ENCODE measurements at regions not wholly inside any gene's neighbourhood (a gene's known extent, or its start where the extent isn't known, plus 50 kb on each side); places are given as distances from the start of the nearest gene placed in this dataset.

DNA sequence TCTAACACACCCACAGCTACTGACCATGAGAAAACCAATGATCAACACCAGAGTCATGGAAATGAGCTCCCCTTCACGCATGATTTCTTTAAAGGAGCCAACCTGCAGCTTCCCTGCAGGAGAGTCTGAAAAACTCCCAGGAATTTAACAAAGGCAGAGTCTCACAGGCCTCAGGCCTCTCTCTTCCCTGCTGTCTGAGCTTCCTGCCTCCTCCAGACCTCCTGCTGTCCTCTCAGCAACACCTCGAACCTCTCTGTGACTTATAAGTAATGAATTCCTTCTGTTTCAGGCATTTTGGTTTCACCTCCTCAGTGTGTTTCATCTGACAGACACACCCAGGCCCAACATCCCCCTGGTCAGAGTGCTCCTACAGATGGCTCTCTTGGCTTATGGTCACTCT, 1044.4 kb downstream of the UQCRFS1 start:
- peak overlapping the region; percentile 5 for H3K27ac ChIP-seq (ENCODE audit: low read length)

DNA sequence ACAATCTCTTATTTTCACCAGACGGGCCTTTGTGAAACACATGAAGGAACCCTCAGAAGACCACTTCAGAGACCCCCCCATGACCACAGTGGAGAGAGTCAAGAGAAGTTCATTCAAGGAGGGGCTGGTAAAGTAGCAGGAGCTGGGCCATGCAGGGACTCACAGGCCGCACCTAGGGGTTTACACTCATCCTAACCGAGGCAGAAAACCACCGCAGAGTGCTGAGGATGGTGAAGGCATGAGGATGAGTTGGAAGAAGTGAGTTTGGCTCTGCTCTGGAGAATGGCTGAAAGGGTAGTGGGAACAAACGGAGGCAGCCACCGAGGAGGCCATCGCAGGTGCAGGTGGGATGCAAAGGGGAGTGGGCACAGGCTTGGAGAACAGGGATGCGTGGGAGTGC, 1046.9 kb downstream of the UQCRFS1 start:
- Histone ChIP-seq H3K9ac (ENCODE audit: low read depth, low read length) (no peak overlapping the region), H3K27ac (ENCODE audit: low read length) (no peak overlapping the region), H3K4me1 (ENCODE audit: insufficient read depth, low read length) (peaks cover 37% of the 10 kb centered on the region), H3K36me3 (ENCODE audit: insufficient read depth, low read depth, low read length) (no peaks in the 10 kb centered on the region), H3K9me3 (ENCODE audit: insufficient read depth, low read depth, low read length) (no peaks in the 10 kb centered on the region), H3K4me3 (ENCODE audit: low read length) (no peak overlapping the region), H3K27me3 (ENCODE audit: insufficient read depth, low read length) (no peaks in the 10 kb centered on the region)

More for the DNA sequence above, 1044.4 kb downstream of the UQCRFS1 start:
- no peaks in the 10 kb centered on the region for H3K27me3 ChIP-seq (ENCODE audit: insufficient read depth, low read length)
- peaks cover 33% of the 10 kb centered on the region for H3K4me1 ChIP-seq (ENCODE audit: insufficient read depth, low read length)
- H3K36me3 ChIP-seq (ENCODE audit: insufficient read depth, low read depth, low read length): no peaks in the 10 kb centered on the region
- H3K9ac ChIP-seq (ENCODE audit: low read depth, low read length): peak overlapping the region; percentile 37; the same call in 1 of the 2 replicates
- peak overlapping the region; percentile 6 for H3K4me3 ChIP-seq (ENCODE audit: low read length)
- H3K9me3 ChIP-seq (ENCODE audit: insufficient read depth, low read depth, low read length): no peaks in the 10 kb centered on the region

DNA sequence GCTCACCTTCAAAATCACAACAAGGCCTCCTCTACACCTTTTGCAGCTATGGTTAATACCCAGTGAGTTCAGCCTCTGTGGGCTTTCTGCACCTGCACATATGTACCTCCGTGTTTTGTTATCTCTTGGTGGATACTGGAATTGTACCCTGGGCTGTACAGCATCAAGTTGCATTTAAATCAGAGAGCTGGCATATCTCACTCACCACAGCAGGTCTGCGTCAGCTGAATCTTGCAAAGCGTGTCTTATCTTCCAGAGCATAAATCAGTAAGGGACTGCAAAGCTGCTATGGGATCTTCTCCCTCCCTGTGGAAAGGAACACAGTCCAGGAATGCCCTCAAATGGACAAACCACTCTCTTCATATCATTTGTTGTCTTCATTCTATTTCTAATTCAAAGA, 1048.7 kb downstream of the UQCRFS1 start:
- H3K27ac ChIP-seq (ENCODE audit: low read length): no peak overlapping the region
- H3K9ac ChIP-seq (ENCODE audit: low read depth, low read length): no peak overlapping the region
- no peaks in the 10 kb centered on the region for H3K9me3 ChIP-seq (ENCODE audit: insufficient read depth, low read depth, low read length)
- no peaks in the 10 kb centered on the region for H3K36me3 ChIP-seq (ENCODE audit: insufficient read depth, low read depth, low read length)
- no peak overlapping the region for H3K4me3 ChIP-seq (ENCODE audit: low read length)
- no peaks in the 10 kb centered on the region for H3K27me3 ChIP-seq (ENCODE audit: insufficient read depth, low read length)
- peaks cover 20% of the 10 kb centered on the region for H3K4me1 ChIP-seq (ENCODE audit: insufficient read depth, low read length)

DNA sequence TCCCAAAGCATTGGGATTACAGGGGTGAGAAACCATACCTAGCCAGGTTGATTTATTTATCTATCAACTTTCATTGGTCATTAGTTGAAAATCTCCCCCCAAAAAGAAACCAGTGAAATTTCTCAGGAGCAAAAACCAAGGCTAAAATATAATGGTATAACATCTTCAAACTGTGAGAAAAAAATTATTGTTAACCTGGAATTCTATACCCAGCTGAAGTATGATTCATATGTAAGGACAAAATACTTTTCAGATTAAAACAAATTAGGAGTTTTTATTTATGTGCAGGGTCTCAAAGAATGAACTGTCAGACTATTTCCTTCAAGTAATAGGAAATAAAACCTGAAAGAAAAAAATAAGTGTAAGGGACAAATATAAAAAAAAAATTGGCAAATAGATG, 1053.9 kb downstream of the UQCRFS1 start:
- H3K4me1 ChIP-seq (ENCODE audit: insufficient read depth, low read length): peaks cover 3% of the 10 kb centered on the region; the same call in 1 of the 2 replicates
- H3K9me3 ChIP-seq (ENCODE audit: insufficient read depth, low read depth, low read length): no peaks in the 10 kb centered on the region
- no peak overlapping the region for H3K9ac ChIP-seq (ENCODE audit: low read depth, low read length)
- H3K4me3 ChIP-seq (ENCODE audit: low read length): no peak overlapping the region
- H3K27me3 ChIP-seq (ENCODE audit: insufficient read depth, low read length): no peaks in the 10 kb centered on the region
- H3K36me3 ChIP-seq (ENCODE audit: insufficient read depth, low read depth, low read length): no peaks in the 10 kb centered on the region
- no peak overlapping the region for H3K27ac ChIP-seq (ENCODE audit: low read length)

DNA sequence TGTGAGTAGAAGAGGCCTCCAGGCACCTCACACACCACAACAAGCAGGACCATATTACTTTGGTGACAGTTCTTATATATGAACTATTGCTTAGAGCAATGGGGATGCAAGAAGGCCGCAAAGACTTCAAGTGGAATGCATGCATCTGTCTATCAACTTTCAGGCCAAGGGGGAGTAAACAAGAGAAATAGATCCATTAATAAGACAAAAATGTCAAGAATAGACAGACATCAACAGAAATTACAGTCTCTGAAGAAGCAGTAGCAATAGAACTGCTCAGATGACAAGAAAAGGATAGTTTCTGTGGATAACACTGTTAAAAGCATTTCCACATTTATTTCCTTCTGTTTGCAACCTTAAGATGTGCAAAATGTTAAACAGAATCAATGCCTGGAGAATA, 1057.7 kb downstream of the UQCRFS1 start:
- Histone ChIP-seq H3K4me1 (ENCODE audit: insufficient read depth, low read length) (no peaks in the 10 kb centered on the region), H3K27me3 (ENCODE audit: insufficient read depth, low read length) (no peaks in the 10 kb centered on the region), H3K9ac (ENCODE audit: low read depth, low read length) (no peak overlapping the region), H3K9me3 (ENCODE audit: insufficient read depth, low read depth, low read length) (no peaks in the 10 kb centered on the region), H3K4me3 (ENCODE audit: low read length) (no peak overlapping the region), H3K27ac (ENCODE audit: low read length) (no peak overlapping the region), H3K36me3 (ENCODE audit: insufficient read depth, low read depth, low read length) (no peaks in the 10 kb centered on the region)

DNA sequence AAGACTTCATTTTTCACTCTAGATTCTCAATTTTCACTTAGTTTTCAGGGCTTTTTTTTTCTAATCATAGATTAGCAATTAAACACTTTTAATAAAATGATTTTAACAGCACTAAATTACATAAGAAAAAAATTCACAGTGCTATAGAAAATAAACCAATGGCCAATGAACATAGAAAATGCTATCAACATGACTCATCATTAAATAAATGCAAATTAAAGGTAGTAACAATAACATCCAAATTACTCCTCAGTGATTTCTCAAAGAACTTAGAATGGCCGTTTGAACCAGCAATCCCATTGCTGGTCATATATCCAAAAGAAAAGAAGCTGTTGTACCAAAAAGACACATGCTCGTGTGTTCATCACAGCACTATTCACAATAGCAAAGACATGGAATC, 1058.9 kb downstream of the UQCRFS1 start:
- Histone ChIP-seq H3K9ac (ENCODE audit: low read depth, low read length) (no peak overlapping the region), H3K9me3 (ENCODE audit: insufficient read depth, low read depth, low read length) (no peaks in the 10 kb centered on the region), H3K27ac (ENCODE audit: low read length) (no peak overlapping the region), H3K4me1 (ENCODE audit: insufficient read depth, low read length) (no peaks in the 10 kb centered on the region), H3K27me3 (ENCODE audit: insufficient read depth, low read length) (no peaks in the 10 kb centered on the region), H3K36me3 (ENCODE audit: insufficient read depth, low read depth, low read length) (no peaks in the 10 kb centered on the region), H3K4me3 (ENCODE audit: low read length) (no peak overlapping the region)

DNA sequence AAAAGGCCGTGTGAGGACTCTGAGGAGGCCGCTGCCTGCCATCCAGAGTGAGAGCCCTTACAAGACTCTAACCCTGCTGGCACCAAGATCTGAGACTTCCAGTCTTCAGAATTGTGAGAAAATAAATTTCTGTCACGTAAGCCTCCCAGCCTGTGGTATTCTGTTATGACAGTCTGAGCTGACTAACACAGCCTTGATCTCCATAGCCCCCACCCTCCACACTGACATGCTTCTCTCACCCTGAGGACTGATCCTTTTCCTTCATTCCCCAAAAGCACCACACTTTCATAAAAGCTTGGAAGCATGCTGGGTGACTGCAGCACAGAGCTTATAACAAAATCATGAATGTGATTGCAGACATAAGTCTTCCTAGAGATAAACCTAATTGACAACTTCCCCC, 1059.8 kb downstream of the UQCRFS1 start:
- Histone ChIP-seq H3K9me3 (ENCODE audit: insufficient read depth, low read depth, low read length) (no peaks in the 10 kb centered on the region), H3K9ac (ENCODE audit: low read depth, low read length) (no peak overlapping the region), H3K36me3 (ENCODE audit: insufficient read depth, low read depth, low read length) (no peaks in the 10 kb centered on the region), H3K4me3 (ENCODE audit: low read length) (no peak overlapping the region), H3K27ac (ENCODE audit: low read length) (no peak overlapping the region), H3K27me3 (ENCODE audit: insufficient read depth, low read length) (no peaks in the 10 kb centered on the region), H3K4me1 (ENCODE audit: insufficient read depth, low read length) (no peaks in the 10 kb centered on the region)

DNA sequence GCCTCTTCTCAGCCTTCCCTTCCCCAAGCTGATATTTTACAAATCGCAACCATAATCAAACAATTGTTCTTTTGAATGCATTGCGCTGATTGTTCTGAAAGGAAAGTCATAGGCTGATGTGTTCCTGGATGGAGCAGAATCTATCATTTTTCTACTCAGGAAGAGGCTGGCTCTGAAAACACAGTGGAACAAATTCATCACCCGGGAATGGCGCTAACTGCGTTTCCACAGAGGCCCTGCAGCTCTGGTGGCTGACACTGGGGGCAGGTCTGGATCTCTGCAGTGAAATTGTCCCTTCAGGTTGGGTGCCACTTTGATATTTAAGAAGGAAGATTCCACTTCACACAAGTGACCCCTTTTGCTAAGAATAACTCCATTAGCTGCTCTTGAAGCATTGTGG, 1060.8 kb downstream of the UQCRFS1 start:
- H3K36me3 ChIP-seq (ENCODE audit: insufficient read depth, low read depth, low read length): no peaks in the 10 kb centered on the region
- no peaks in the 10 kb centered on the region for H3K9me3 ChIP-seq (ENCODE audit: insufficient read depth, low read depth, low read length)

DNA sequence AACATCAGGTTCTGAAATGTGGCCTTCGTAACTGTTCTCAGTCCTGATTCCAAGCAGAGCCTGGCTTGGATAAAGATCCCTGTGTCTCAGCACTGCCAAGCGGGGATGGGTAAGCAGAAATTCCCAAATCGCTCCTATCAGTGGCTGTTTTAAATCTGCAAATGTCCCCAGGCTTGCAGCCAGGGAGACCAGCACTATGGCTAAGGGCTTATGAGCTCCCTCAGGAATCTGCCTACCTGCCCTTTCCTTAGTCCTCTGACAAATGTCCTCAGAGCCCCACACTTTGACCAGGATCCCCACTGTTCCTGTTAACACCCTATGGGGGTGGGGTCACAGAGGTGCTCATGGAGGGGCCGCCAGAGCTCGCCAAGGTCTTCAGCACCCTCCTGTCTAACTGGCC, 1062.8 kb downstream of the UQCRFS1 start:
- Histone ChIP-seq H3K4me3 (ENCODE audit: low read length) (no peak overlapping the region), H3K4me1 (ENCODE audit: insufficient read depth, low read length) (no peaks in the 10 kb centered on the region), H3K9ac (ENCODE audit: low read depth, low read length) (no peak overlapping the region), H3K27me3 (ENCODE audit: insufficient read depth, low read length) (no peaks in the 10 kb centered on the region), H3K27ac (ENCODE audit: low read length) (no peak overlapping the region), H3K9me3 (ENCODE audit: insufficient read depth, low read depth, low read length) (no peaks in the 10 kb centered on the region), H3K36me3 (ENCODE audit: insufficient read depth, low read depth, low read length) (no peaks in the 10 kb centered on the region)

More for the DNA sequence above, 1060.8 kb downstream of the UQCRFS1 start:
- Histone ChIP-seq H3K9ac (ENCODE audit: low read depth, low read length) (no peak overlapping the region), H3K27me3 (ENCODE audit: insufficient read depth, low read length) (no peaks in the 10 kb centered on the region), H3K4me1 (ENCODE audit: insufficient read depth, low read length) (no peaks in the 10 kb centered on the region), H3K4me3 (ENCODE audit: low read length) (no peak overlapping the region), H3K27ac (ENCODE audit: low read length) (no peak overlapping the region)

DNA sequence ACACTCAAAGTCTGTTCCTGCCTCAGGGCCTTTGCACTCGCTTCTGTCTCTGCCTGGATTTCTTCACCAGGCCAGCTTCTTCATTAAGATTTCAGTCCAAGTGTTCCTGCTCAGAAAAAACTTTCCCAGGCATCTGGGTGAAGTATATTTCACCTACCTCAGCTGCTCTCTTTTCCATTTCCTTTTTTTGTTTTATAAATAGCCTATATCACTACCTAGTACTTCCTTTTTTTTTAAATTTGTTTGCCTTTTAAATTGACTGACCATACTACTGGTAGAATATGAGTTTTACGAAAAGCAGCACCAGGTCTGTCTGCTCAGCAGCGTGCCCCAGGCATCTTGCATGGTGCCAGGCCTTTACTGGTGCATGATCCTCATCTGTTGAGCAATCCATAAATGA, 1064.4 kb downstream of the UQCRFS1 start:
- H3K4me1 ChIP-seq (ENCODE audit: insufficient read depth, low read length): no peaks in the 10 kb centered on the region
- H3K9ac ChIP-seq (ENCODE audit: low read depth, low read length): no peak overlapping the region
- no peaks in the 10 kb centered on the region for H3K9me3 ChIP-seq (ENCODE audit: insufficient read depth, low read depth, low read length)
- no peak overlapping the region for H3K27ac ChIP-seq (ENCODE audit: low read length)
- no peaks in the 10 kb centered on the region for H3K36me3 ChIP-seq (ENCODE audit: insufficient read depth, low read depth, low read length)
- no peak overlapping the region for H3K4me3 ChIP-seq (ENCODE audit: low read length)
- no peaks in the 10 kb centered on the region for H3K27me3 ChIP-seq (ENCODE audit: insufficient read depth, low read length)

DNA sequence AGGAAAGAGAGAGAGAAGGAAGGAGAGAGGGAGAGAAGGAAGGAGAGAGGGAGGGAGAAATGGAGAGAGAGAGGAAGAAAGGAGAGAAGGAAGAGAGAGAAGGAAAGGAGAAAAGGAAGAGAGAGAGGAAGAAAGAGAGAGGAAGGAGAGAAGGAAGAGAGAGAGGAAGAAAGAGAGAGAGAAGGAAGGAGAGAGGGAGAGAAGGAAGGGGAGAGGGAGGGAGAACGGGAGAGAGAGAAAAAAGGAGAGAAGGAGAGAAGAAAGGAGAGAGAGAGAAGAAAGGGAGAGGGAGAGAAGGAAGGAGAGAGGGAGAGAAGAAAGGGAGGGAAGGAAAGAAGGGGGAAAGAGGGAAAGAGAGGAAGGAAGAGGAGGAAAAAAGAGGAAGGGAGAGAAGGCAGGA, 1070.7 kb downstream of the UQCRFS1 start:
- H3K27ac ChIP-seq (ENCODE audit: low read length): no peak overlapping the region
- no peaks in the 10 kb centered on the region for H3K27me3 ChIP-seq (ENCODE audit: insufficient read depth, low read length)
- no peaks in the 10 kb centered on the region for H3K4me1 ChIP-seq (ENCODE audit: insufficient read depth, low read length)
- H3K4me3 ChIP-seq (ENCODE audit: low read length): no peak overlapping the region
- no peaks in the 10 kb centered on the region for H3K9me3 ChIP-seq (ENCODE audit: insufficient read depth, low read depth, low read length)
- no peak overlapping the region for H3K9ac ChIP-seq (ENCODE audit: low read depth, low read length)
- no peaks in the 10 kb centered on the region for H3K36me3 ChIP-seq (ENCODE audit: insufficient read depth, low read depth, low read length)

DNA sequence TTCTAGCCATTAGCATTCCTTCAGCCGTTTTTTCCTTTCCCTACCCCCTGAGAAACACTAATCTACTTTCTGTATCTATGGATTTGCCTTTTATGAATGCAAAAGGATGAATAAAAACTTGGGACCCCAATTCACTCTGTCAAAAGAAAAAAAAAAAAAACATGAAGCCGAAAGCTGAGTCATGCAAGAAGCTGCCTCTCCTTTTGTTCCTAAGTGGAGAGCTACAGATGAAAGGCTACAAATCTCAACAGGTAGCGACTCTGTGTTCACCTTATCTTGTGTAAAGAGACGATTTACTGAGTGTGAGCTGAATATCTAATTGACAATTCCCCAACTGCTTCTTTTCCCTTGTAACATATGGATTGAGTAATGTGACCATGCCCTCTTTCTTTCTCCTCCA, 1072.8 kb downstream of the UQCRFS1 start:
- Histone ChIP-seq H3K36me3 (ENCODE audit: insufficient read depth, low read depth, low read length) (no peaks in the 10 kb centered on the region), H3K9me3 (ENCODE audit: insufficient read depth, low read depth, low read length) (no peaks in the 10 kb centered on the region), H3K27ac (ENCODE audit: low read length) (no peak overlapping the region), H3K4me3 (ENCODE audit: low read length) (no peak overlapping the region), H3K9ac (ENCODE audit: low read depth, low read length) (no peak overlapping the region), H3K27me3 (ENCODE audit: insufficient read depth, low read length) (no peaks in the 10 kb centered on the region), H3K4me1 (ENCODE audit: insufficient read depth, low read length) (no peaks in the 10 kb centered on the region)

DNA sequence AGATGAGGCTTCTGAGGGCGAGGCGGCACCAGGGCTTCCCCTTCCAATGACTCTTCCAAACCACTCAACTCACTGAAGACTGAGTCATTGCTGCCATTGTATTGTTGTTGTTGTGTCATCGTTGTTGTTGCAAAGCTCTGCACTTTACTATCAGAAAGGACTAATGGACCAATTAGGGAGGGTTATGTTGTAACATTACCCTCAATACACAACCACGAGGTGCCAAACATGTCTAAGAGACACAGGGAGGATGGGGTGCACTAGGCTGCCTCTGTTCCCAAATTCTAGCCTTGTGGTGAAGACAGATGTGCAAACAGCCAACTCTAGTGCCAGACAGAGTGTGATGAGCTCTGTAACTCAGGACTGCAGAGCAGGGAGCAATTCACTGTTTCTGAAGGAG, 1075.2 kb downstream of the UQCRFS1 start:
- Histone ChIP-seq H3K4me3 (ENCODE audit: low read length) (no peak overlapping the region), H3K9me3 (ENCODE audit: insufficient read depth, low read depth, low read length) (no peaks in the 10 kb centered on the region), H3K36me3 (ENCODE audit: insufficient read depth, low read depth, low read length) (no peaks in the 10 kb centered on the region), H3K4me1 (ENCODE audit: insufficient read depth, low read length) (no peaks in the 10 kb centered on the region), H3K27me3 (ENCODE audit: insufficient read depth, low read length) (no peaks in the 10 kb centered on the region), H3K27ac (ENCODE audit: low read length) (no peak overlapping the region), H3K9ac (ENCODE audit: low read depth, low read length) (no peak overlapping the region)
